ENCODE measurements at regions not wholly inside any gene's neighbourhood (a gene's known extent, or its start where the extent isn't known, plus 50 kb on each side); places are given as distances from the start of the nearest gene placed in this dataset.

GRCh38 chr12:45655743-45656142 lies 73.8 kb upstream of the ARID2 start:
- Histone ChIP-seq H3K4me1 (no peaks in the 10 kb centered on the region), H3K27me3 (no peaks in the 10 kb centered on the region), H3K27ac (no peak overlapping the region), H3K4me3 (no peak overlapping the region), H3K9me3 (no peaks in the 10 kb centered on the region), H3K36me3 (no peaks in the 10 kb centered on the region)
- 77 to 91% methylated on average over 2 of the region's 2 CpGs for WGBS, 2 donors
- no peak for DNase-seq (ENCODE audit: low spot score in 2 of 2)
- TF ChIP-seq EP300 (IDR thresholded peaks at IDR 0.05) (no peak), CTCF (IDR thresholded peaks at IDR 0.05) (no peak)

- Histone ChIP-seq H3K27ac (no peak overlapping the region), H3K36me3 (no peaks in the 10 kb centered on the region), H3K27me3 (no peaks in the 10 kb centered on the region), H3K4me1 (no peaks in the 10 kb centered on the region), H3K4me3 (no peak overlapping the region), H3K9me3 (no peaks in the 10 kb centered on the region)
- TF ChIP-seq POLR2A (IDR thresholded peaks at IDR 0.05) (no peak), CTCF (IDR thresholded peaks at IDR 0.05) (no peak), EP300 (IDR thresholded peaks at IDR 0.05) (no peak)
- WGBS, 2 donors: 65 to 68% methylated on average over 4 of the region's 4 CpGs
- no peak for DNase-seq (ENCODE audit: low spot score in 2 of 2)
Measured at GRCh38 chr12:45658020-45658419, 71.5 kb upstream of the ARID2 start.

- Histone ChIP-seq H3K9me3 (no peaks in the 10 kb centered on the region), H3K4me3 (no peak overlapping the region), H3K36me3 (no peaks in the 10 kb centered on the region), H3K27me3 (no peaks in the 10 kb centered on the region), H3K4me1 (no peaks in the 10 kb centered on the region), H3K27ac (no peak overlapping the region)
- DNase-seq (ENCODE audit: low spot score in 2 of 2): no peak
- 51 to 65% methylated on average over 2 of the region's 2 CpGs for WGBS, 2 donors
- TF ChIP-seq EP300 (IDR thresholded peaks at IDR 0.05) (no peak), POLR2A (IDR thresholded peaks at IDR 0.05) (no peak), CTCF (IDR thresholded peaks at IDR 0.05) (no peak)
Measured at GRCh38 chr12:45660330-45660729, 69.2 kb upstream of the ARID2 start.

GRCh38 chr12:45663455-45663854 lies 66.1 kb upstream of the ARID2 start:
- Histone ChIP-seq H3K4me3 (no peak overlapping the region), H3K36me3 (no peaks in the 10 kb centered on the region), H3K4me1 (no peaks in the 10 kb centered on the region), H3K9me3 (no peaks in the 10 kb centered on the region), H3K27ac (no peak overlapping the region), H3K27me3 (no peaks in the 10 kb centered on the region)
- WGBS, 2 donors: 32 to 45% methylated on average over 2 of the region's 2 CpGs
- no peak for DNase-seq (ENCODE audit: low spot score in 2 of 2)
- no peak for TF ChIP-seq EP300 (IDR thresholded peaks at IDR 0.05)
- TF ChIP-seq CTCF (IDR thresholded peaks at IDR 0.05): no peak
- no peak for TF ChIP-seq POLR2A (IDR thresholded peaks at IDR 0.05)

GRCh38 chr12:45665941-45666340 lies 63.6 kb upstream of the ARID2 start:
- H3K27me3 ChIP-seq: no peaks in the 10 kb centered on the region
- TF ChIP-seq EP300 (IDR thresholded peaks at IDR 0.05) (no peak), CTCF (IDR thresholded peaks at IDR 0.05) (no peak)
- H3K4me1 ChIP-seq: peaks cover 0 to 2% (median 0%) of the 10 kb centered on the region in 4 donors
- H3K9me3 ChIP-seq: no peaks in the 10 kb centered on the region
- H3K27ac ChIP-seq: no peak overlapping the region
- no peak overlapping the region for H3K4me3 ChIP-seq
- H3K36me3 ChIP-seq: no peaks in the 10 kb centered on the region
- no peak for DNase-seq (ENCODE audit: low spot score in 2 of 2)
- 50 to 55% methylated on average over 1 of the region's 1 CpG for WGBS, 2 donors

All from tibial nerve (tissue), 4 donors.